ENCODE measurements at regions not wholly inside any gene's neighbourhood (a gene's known extent, or its start where the extent isn't known, plus 50 kb on each side); places are given as distances from the start of the nearest gene placed in this dataset.

GRCh38 chr7:149714081-149714909 is 59.1 kb downstream of the ZNF467 start:
- intact Hi-C loops (cut with DNase I; ENCODE audit: low total_unique reads): no loop called here
- Histone ChIP-seq H3K4me3 (peak overlapping the region; percentile 59 to 92 (median 65)), H3K27ac (peak overlapping the region in 6 of 8 donors; percentile 21 to 81 (median 72)), H3K9me3 (peaks cover 5 to 36% (median 29%) of the 10 kb centered on the region in 8 donors), H3K4me1 (peaks cover 7 to 33% (median 22%) of the 10 kb centered on the region in 6 donors), H3K27me3 (replicated peaks in 1 of 7) (no peaks in the 10 kb centered on the region), H3K36me3 (peaks cover 0 to 3% (median 0%) of the 10 kb centered on the region in 6 donors)
- DNase-seq: peak; percentile 98
- WGBS, 5 donors: 4 to 10% (median 5%) methylated on average over 36 to 88 of the region's 88 CpGs
- TF ChIP-seq CTCF (IDR thresholded peaks at IDR 0.05 in 8 of 11, conservative IDR thresholded peaks at IDR 0.05 in 3 of 11) (peak in 1 of 11 experiments; percentile 17), POLR2AphosphoS5 (IDR thresholded peaks at IDR 0.05) (peak in 1 of 3 donors; percentile 67), POLR2A (IDR thresholded peaks at IDR 0.05) (no peak)

- TF ChIP-seq POLR2A (IDR thresholded peaks at IDR 0.05) (no peak), POLR2AphosphoS5 (IDR thresholded peaks at IDR 0.05) (no peak), CTCF (IDR thresholded peaks at IDR 0.05 in 8 of 11, conservative IDR thresholded peaks at IDR 0.05 in 3 of 11) (no peak)
These were observed 59.7 kb downstream of the ZNF467 start for GRCh38 chr7:149713731-149714068.

GRCh38 chr7:149713061-149713730 is 60.2 kb downstream of the ZNF467 start:
- H3K4me1 ChIP-seq: peaks cover 7 to 32% (median 22%) of the 10 kb centered on the region in 6 donors
- intact Hi-C loops (cut with DNase I; ENCODE audit: low total_unique reads): no loop called here
- no peaks in the 10 kb centered on the region for H3K27me3 ChIP-seq (replicated peaks in 1 of 7)
- no peaks in the 10 kb centered on the region for H3K36me3 ChIP-seq
- H3K9me3 ChIP-seq: peaks cover 5 to 44% (median 34%) of the 10 kb centered on the region in 8 donors
- H3K27ac ChIP-seq: no peak overlapping the region
- DNase-seq: peak; percentile 81
- H3K4me3 ChIP-seq: peak overlapping the region in 1 of 8 donors; percentile 92
- no peak for TF ChIP-seq POLR2AphosphoS5 (IDR thresholded peaks at IDR 0.05)
- no peak for TF ChIP-seq POLR2A (IDR thresholded peaks at IDR 0.05)
- no peak for TF ChIP-seq CTCF (IDR thresholded peaks at IDR 0.05 in 8 of 11, conservative IDR thresholded peaks at IDR 0.05 in 3 of 11)
- WGBS, 5 donors: 86 to 92% (median 90%) methylated on average over 16 of the region's 16 CpGs

More at GRCh38 chr7:149713731-149714068, 59.7 kb downstream of the ZNF467 start:
- Histone ChIP-seq H3K4me3 (peak overlapping the region in 5 of 8 donors; percentile 59 to 92 (median 66)), H3K9me3 (peaks cover 5 to 42% (median 34%) of the 10 kb centered on the region in 8 donors), H3K36me3 (no peaks in the 10 kb centered on the region), H3K27me3 (replicated peaks in 1 of 7) (no peaks in the 10 kb centered on the region), H3K4me1 (peaks cover 7 to 32% (median 22%) of the 10 kb centered on the region in 6 donors), H3K27ac (no peak overlapping the region)
- WGBS, 5 donors: 64 to 82% (median 77%) methylated on average over 23 to 26 of the region's 26 CpGs
- peak; percentile 89 for DNase-seq
- intact Hi-C loops (cut with DNase I; ENCODE audit: low total_unique reads): no loop called here

- peak; percentile 33 for DNase-seq
- Histone ChIP-seq H3K27me3 (replicated peaks in 1 of 7) (no peaks in the 10 kb centered on the region), H3K9me3 (peaks cover 5 to 44% (median 34%) of the 10 kb centered on the region in 8 donors), H3K4me3 (no peak overlapping the region), H3K27ac (no peak overlapping the region), H3K4me1 (no peaks in the 10 kb centered on the region), H3K36me3 (no peaks in the 10 kb centered on the region)
- TF ChIP-seq POLR2A (IDR thresholded peaks at IDR 0.05) (no peak), POLR2AphosphoS5 (IDR thresholded peaks at IDR 0.05) (no peak), CTCF (IDR thresholded peaks at IDR 0.05 in 8 of 11, conservative IDR thresholded peaks at IDR 0.05 in 3 of 11) (no peak)
- intact Hi-C loops (cut with DNase I; ENCODE audit: low total_unique reads): no loop called here
- WGBS, 5 donors: 90 to 97% (median 96%) methylated on average over 7 of the region's 7 CpGs
These were observed 65.4 kb downstream of the ZNF467 start for GRCh38 chr7:149708026-149708425.

All from spleen (tissue), 11 donors.